HG02938 (cell line): ENCODE measurements at regions not wholly inside any gene's neighbourhood (a gene's known extent, or its start where the extent isn't known, plus 50 kb on each side); places are given as distances from the start of the nearest gene placed in this dataset.

Source experiments
- ATAC-seq: cut with Tn5 transposase; IDR thresholded peaks from one replicate; pipeline ENCODE4 v1.9.1; 2021; ENCODE audit warnings: mild to moderate bottlenecking, moderate library complexity; ENCODE audit not compliant: unreplicated experiment

- no peak for ATAC-seq
These were observed 736.9 kb downstream of the TLE1 start for GRCh38 chr9:80952363-80952922.

GRCh38 chr9:80951675-80952074 is 737.7 kb downstream of the TLE1 start:
- no peak for ATAC-seq

DNA sequence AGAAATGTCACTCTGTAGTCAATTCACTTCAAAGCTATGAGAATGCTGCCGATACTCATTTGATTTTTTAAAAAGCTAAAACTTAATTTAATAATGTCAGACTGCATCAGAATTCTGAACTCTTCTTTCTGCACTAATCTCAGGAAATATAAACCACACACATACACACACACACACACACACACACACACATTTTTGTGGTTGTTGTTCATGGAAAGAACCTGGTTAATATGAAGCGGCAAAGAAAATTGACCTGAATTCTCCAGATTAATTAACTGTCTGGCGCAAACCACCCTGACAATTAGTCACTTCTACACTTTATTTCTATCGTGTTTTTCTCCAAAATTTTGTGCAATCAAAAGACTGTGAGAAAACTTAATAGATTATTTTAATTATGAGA is 740.5 kb downstream of the TLE1 start:
- no peak for ATAC-seq

- no peak for ATAC-seq
These were observed 741.3 kb downstream of the TLE1 start for GRCh38 chr9:80948066-80948465.

- ATAC-seq, result no peak
These were observed 742.7 kb downstream of the TLE1 start for GRCh38 chr9:80946496-80947170.

- ATAC-seq, result no peak
These were observed 743.9 kb downstream of the TLE1 start for GRCh38 chr9:80945436-80945835.

GRCh38 chr9:80937645-80938044 is 751.7 kb downstream of the TLE1 start:
- no peak for ATAC-seq

- ATAC-seq, result no peak
These were observed 755.3 kb downstream of the TLE1 start for GRCh38 chr9:80934095-80934494.

DNA sequence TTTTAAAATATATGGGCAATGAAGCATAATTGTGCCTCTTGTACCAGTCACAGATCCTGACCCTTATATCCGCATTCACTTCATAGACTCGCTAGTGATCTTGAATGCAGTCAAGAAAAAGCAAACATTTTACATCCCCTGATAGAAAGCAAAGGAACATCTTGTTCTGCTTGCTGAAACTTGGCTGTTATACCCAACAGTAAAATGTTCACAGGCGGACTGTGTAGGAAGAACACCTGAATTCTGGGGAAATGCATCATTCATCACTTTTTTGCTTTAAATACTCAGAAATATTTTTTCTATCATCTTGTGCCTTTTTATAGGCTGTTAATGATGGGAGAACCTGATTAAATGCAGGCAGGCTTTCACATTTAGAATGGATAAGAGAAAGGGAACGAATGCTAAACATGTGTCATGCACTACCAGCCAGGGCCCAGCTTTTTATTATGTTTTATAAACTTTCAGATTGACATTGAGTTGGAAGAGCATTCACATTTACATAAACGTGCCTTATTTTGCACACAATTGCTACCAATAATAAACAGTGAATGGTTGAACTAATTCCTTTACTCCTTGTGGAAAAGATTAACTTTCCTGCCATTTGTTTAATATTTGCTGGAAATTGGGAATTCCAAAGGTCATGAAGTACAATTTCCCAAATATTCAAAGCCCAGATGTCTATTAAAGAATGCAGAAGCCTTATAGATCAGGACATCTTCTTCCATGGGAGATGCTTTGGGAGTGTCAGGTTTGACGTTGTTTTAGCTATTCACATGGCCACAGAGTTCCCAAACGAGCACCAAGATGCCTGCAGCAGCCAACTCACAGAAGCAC is 756.2 kb downstream of the TLE1 start:
- ATAC-seq, result no peak

GRCh38 chr9:80932181-80932580 is 757.2 kb downstream of the TLE1 start:
- no peak for ATAC-seq

GRCh38 chr9:80931163-80931562 is 758.2 kb downstream of the TLE1 start:
- no peak for ATAC-seq

DNA sequence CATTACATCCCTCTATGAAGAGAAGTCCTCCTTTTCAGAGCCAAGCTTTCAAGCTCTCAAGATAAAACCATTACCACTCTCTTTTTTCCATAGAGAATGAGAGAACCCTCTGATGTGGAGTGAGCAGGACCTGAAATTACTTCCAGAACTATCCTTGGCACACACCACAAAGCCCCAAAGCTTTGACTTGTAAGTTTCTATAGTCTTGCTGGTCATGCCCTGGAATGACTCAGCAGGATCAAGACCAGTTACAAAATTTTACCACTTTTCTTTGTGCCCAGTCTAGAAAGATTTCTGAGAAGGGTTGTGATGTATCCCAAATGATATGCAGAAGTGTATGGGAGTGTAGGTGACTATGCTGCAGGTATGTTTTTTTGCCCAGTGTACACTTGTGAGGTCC is 760.6 kb downstream of the TLE1 start:
- no peak for ATAC-seq

GRCh38 chr9:80926611-80927010 is 762.7 kb downstream of the TLE1 start:
- no peak for ATAC-seq

DNA sequence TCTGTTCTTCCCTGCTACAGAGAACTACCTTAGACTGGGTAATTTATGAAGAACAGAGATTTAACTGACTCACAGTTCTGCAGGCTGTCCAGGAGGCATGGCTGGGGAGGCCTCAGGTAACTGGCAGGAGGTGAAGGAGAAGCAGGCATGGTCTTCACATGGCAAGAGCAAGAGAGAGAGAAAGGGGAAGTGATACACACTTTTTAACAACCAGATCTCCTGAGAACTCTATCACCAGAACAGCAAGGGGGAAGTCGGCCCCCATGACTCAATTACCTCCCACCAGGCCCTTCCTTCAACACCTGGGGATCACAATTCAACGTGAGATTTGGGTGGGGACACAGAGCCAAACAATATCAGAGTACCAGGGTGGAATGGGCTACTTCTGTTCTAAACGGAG is 766.8 kb downstream of the TLE1 start:
- ATAC-seq, result no peak

GRCh38 chr9:80906728-80907127 is 782.6 kb downstream of the TLE1 start:
- ATAC-seq, result no peak

DNA sequence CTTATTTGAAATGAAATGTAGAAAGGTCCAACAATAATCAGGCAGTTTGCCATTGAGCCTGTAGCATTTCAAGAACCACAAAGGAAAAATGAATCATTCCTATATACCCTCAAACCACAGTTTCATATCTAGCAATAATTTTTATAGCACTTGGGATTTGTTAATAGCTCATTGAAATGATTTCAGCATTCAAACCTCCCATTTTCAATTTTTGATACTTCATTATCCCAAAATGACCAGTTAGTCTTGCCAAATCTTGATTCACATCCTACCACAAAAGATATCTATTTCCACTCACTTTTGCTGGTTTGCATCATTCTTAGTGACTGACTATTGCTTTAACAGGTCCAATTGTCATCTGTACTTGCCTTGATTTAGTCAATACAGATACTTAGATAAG is 790.1 kb downstream of the TLE1 start:
- ATAC-seq, result no peak

GRCh38 chr9:80893190-80893589 is 796.2 kb downstream of the TLE1 start:
- ATAC-seq, result no peak

- ATAC-seq, result no peak
These were observed 796.6 kb downstream of the TLE1 start for GRCh38 chr9:80892703-80893102.

GRCh38 chr9:80890124-80890523 is 799.2 kb downstream of the TLE1 start:
- no peak for ATAC-seq

DNA sequence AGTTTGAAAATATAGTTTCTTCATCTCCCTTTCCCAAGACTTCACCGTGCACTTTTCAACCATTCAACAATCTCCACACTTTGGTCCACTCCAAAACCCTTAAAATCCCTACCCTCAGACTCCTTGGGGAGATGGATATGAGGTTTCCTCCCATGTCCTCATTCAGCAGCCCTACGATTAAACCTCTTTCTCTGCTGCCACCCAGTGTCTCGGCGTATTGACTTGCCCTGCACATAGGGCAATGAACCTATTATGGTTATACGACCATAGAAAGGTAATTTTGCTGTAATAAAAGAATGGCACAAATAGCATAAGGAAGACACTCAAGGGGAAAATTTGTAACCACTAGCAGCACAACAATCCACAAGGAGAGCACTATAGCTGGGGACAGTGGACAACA is 803.5 kb downstream of the TLE1 start:
- ATAC-seq, result no peak

GRCh38 chr9:80883826-80884579 is 805.3 kb downstream of the TLE1 start:
- no peak for ATAC-seq
